ENCODE measurements at regions not wholly inside any gene's neighbourhood (a gene's known extent, or its start where the extent isn't known, plus 50 kb on each side); places are given as distances from the start of the nearest gene placed in this dataset.

- TF ChIP-seq EP300 (IDR thresholded peaks at IDR 0.05) (no peak), CTCF (IDR thresholded peaks at IDR 0.05) (peak; percentile 85 to 93 (median 91))
Measured at GRCh38 chr18:59988098-59988706, 88.4 kb downstream of the PMAIP1 start.
